GM21825 (cell line): ENCODE measurements at regions not wholly inside any gene's neighbourhood (a gene's known extent, or its start where the extent isn't known, plus 50 kb on each side); places are given as distances from the start of the nearest gene placed in this dataset.

Source experiments
- ATAC-seq: cut with Tn5 transposase; IDR thresholded peaks from one replicate; pipeline ENCODE4 v1.9.1; 2021; ENCODE audit warnings: mild to moderate bottlenecking, moderate library complexity; ENCODE audit not compliant: unreplicated experiment

DNA sequence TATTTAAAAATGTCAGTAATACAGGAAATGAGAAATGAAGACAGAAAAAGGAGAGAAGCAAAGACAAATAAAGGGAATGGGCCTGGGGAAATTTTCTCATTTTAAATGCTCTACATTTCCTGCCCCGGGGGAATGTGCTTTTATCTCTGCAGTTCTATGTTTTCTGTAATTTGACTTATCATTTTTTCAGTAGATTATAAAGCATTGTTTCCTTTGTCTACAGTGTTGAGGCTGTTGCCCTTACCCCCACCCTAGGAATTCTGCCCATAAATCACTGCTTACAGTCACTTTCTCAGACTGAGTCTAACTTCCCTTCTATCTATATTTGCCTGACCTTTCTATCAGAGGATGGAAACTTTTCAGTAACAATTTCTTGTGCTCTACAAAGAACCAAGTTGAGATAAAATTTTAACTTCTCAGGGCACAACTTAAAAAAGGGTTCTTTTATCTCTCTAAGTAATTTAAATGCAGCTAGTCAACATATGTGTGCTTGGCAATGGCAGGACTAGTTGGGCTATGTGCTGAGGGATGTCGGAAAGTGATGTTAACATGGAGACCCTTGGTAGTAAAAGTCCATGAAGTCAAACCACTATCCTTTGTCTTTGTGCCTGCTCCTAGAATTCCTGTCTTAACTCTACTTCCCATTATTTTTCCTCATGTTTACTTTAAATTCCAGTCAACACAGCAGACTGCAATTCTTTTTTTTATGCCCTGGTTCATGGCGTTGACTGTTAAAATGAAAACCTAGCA lies 146.5 kb upstream of the MMADHC start:
- no peak for ATAC-seq

DNA sequence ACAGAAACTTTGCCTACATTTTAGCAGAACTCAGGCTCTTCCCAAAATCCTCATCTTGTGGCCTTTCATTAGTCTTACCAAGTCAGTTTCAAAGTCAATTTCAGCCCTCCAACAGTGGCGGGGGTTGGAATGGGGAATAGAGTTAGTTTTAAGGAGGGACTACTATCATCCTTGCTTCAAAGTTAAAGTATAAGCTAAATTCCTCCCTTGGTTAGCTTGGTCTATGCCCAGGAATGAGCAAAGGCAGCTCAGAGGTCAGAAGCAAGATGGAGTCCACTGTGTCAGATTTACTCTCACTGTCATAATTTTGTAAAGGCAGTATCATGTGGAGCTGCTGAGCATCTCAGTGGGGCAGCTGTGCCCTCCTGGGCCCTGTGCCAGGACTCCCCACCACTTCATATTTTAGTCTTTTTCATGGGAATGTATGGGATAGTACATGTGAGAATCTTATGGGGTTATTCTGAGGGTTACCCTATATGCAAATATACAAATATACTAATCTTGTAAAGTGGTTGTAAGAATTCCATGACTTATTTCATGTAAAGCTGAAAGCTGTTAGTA lies 145.2 kb upstream of the MMADHC start:
- ATAC-seq = no peak

DNA sequence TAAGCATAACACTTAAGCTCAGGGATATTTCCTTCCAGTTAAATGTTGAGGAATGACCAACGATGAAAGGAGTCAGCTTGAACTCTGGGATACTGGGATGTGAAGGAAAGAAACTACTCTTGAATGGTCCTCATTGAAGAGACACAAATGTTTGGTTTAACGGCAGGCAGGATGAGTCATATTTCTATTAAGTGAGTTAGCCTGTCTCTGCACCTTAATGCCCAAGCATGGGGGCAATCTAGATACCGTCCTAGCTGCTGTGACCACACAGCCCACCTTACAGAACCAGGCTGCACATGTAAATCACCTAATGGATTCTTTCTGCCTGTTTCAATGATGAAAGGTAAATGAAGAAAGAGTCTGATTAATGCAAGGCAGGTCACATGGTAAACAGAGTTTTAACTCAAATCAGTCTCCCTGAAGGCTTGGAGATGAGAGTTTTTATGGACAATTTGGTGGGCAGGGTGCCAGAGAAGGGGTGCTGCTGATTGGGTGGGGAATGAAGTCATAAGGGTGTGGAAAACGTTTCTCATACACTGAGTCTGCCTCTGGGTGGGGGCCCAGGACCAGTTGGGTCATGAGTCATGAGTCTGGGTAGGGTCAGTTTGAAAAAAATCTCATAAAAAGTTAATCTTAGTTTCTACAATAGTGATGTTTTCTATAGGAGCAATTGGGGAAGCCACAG lies 144.6 kb upstream of the MMADHC start:
- no peak for ATAC-seq

DNA sequence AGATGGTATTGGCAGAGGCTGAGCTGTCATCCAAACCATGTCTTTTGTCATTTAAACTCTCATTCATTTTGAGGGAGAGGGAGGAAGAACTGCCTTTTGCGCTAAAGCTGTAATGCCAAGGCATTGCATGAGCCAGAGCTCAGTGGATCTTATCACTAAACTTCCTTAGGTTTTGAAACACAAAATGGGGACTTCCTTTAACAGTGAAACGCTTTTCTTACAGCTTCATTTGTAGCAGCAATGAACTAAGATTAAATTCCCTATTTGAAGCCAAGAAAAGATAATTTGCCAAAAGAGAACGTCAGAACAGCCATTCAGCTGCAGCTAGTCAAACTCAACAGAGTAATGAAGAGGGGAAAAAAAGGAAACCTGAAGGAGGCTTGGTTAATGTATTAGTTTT lies 143.5 kb upstream of the MMADHC start:
- ATAC-seq = no peak

DNA sequence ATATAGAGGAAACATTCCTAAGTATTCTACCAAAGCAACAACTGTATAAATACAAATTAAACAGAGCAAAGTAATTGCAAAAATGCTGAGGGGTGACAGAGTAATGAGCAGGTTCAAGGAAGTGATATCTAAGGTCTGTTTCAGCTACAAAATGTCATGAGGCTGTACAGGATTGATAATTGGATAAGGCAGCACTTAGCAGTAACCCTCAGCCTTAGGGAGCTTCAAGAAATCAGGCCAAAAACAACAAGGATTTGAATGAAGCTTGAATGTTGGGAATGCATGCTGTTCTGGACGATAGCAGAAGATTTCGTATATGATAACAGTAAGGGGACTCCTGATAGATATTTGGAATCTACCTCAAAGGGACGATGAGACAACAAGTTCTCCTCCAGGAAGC lies 142.0 kb upstream of the MMADHC start:
- no peak for ATAC-seq

DNA sequence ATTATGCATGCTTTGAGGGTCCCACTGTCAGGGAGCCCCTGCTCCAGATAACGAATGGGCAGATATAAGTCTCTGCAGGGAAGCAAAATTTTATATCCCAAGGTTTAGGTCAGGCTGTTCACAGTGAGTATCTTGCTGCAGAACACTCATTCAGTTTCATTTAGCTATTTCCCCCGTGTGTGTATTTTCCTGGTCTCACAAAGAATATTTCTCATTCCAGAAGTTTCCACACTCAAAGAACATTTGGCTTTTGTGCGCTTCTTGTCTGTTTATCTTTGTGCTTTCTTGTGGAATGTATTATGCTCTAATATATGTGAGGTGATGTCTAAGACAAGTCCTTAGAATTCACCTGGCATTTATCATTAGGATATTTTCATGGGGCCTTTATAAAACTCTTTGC lies 140.4 kb upstream of the MMADHC start:
- no peak for ATAC-seq

DNA sequence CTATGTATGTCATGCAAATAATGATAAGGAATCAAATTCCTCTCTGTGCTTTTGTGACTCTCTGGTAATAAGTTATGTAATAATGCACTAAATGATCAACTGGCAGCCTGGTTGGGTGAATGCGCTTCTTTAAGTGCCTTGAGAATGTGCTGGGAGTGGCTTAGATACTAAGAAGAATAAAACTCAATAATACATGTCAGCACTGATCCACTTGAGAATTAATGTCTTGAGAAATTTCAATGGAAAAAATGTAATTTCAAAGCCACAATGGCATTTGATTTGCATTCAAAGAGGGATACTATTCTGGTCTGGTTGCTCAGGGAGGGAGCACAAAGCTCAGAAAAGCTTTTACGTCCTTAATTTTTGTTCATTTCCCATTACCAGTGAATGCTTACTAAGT lies 137.7 kb upstream of the MMADHC start:
- ATAC-seq = no peak

DNA sequence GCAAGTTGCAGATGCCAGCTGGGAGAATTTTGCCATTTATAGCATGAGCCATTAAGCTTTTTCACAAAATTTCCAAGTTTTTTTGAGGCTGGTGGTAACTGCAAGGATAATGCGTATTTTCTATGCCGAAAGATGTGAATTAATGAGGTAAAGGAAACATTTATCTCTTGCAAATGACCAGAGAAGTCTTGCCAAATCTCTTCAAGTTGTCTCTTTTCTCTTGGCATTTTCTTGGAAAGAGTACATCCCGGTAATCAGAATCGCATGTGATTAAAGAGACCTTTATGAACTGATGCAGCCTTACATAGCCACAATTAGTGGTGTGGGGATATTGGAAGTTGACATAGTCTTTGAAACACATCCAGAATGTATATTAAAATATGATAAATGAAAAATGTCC lies 136.5 kb upstream of the MMADHC start:
- no peak for ATAC-seq

DNA sequence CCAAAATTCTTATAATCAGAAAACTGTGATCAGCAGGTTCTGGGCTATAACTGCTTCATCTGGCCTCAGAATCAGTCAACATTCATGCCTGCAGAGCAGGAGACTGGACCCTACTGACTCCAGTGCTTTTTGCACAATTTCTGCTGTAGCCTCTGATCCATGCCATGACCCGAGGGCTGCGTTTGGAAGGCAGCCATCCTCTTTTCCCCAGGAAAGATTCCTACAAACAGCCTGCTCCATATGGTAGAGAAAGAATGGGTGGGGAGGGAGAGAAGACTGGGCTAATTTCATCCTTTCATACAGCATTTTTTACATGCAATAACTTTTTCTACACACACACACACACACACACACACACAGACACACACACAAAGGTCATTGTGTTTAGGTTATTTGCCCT lies 133.0 kb upstream of the MMADHC start:
- no peak for ATAC-seq

DNA sequence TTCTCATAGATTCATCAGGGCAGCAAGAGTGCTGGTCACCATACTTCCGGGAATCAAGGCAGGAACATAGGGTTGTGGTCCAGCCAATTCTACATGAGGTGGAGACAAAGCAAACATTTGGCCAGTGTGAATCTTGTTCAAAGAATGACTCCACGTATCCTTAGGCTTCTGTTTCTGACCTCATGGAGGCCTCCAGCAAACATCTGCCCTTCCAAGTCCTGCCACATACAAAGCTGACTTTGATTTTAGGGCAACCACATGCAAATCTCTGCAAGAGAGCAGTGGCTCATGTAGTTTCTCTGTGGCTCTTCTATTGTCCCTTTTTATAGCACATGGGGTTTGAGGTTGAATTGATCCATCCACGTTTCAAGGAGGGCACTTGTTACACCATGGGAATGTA lies 132.1 kb upstream of the MMADHC start:
- ATAC-seq = no peak

DNA sequence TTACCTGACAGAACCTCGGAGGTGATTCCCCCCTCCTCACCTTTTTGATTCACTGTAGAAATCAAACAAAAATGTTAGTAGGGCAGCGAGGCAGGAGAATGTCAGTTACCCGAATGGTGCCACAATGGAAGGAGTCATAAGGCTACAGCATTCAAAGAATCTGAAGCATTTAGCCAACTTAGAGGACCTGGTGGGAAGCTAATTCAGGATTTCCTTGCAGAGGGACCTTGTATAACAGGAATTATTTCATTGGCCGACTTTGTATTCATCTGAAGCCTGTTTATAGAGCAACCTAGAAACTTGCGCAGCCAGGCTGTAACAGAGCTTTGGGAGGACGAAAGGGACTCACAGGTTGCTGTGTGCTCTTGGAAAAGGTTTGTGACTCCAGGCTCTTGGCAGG lies 129.1 kb upstream of the MMADHC start:
- ATAC-seq = no peak

DNA sequence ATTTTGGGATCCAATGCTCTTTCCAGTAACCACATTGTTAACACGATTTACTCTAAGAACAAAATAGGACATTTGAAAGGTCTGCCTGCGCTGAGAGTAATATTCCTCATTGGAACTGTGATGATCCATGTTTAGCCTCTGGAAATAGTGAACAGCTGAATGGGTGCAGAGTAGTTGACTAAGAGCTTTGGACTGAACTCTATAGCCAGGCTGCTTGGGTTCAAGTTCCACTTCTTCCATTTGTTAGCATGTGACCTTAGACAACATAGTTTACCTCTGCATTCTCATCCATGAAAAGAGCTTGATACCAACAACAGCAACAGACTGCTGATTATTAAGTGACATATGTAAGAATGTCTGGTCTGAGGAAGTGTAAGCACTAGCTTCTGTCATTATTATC lies 128.3 kb upstream of the MMADHC start:
- ATAC-seq = no peak

DNA sequence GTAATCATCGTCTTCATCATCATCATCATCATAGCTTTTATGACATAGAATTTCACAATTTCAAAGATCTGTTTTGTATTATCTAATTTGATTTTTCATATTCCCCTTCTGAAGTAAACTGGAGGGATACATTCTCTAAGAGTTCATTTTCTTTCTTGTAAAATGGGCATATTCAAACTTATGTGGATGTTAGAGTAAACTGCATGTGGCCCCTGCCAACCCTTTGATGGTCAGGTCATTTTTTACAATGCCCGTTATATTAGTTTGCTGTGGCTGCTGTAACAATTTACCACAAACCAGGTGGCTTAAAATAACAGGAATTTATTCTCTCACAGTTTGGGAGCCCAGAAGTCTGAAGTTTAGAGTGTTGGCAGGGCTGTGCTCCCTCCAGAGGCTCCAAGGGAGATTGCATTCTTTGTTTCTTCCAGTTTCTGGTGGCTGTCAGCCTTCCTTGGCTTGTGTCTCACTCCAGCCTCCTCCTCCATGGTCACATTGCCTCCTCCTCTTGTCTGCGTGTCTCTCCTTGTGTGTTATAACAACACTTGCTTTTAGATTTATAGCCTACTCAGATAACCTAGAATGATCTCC lies 127.5 kb upstream of the MMADHC start:
- ATAC-seq = no peak

DNA sequence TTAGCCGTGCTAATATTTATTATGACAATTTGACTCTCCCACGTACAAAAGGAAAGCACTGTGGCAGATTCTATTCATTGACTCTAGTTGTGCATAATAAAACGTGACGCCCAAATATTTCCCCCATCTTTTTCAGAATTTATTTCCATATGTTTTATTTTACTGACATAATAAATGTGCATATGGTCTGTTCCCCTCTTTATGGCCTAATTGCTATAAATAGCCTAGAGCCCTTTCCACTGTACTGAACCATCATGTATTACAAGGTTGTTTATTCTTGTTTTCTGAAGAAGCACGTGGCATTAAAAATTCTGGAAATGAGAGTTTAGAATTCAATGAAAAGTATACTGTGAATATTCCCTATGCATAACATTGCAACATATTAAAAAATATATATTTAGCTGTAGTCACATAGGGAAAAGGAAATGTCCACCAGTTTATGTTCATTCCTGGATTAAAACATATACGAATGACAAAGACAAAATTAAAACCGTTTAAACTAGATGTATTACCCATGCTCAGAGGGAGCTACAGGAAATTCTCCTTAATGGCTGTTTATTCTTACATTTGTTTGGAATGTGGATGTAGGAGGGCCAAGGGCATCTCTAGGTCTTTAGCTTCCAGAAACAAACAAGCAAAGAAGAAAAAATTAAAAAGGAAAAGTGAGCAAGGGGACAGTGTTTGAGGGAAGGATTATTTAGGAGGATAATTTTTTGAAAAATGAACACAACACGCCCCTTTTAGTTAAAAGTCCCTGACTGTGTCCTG lies 122.1 kb upstream of the MMADHC start:
- no peak for ATAC-seq

DNA sequence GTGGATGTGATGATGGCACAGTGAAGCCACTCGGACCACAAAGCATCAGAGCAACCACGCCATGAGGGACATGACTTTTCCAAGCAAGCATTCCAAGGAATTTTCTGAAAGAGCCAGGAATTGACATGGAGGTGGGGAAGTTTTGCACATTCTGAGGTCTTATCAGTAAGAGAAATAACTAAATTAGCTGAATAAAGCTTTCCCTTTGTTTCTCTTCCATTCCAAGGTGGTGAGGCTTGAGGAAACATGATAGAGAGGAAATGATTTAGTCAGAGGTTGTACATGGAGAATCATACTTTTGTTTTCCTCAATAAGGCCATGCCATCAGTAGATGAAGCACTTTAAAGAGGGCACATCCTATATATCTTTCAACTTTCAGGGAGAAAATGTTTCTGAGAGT lies 115.7 kb upstream of the MMADHC start:
- ATAC-seq = no peak

DNA sequence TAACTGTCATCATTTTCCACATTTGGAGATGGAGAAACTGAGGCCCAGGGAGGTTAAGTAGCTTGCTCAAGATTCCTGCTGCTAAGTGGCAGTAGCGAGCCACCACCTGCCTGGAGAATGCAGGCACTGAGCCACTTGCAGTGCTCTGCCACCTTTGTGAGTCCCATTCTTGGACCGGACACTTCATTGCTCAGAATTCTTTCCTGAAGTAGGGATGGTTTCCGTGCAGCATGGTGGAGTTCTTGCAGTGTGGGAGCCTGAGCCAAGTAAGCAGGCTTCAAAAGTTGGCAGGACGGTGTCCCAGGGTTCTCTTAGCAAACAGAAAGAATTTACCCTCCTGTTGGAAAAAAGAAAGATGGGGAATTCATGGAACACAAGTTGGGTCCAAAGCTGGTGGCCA lies 115.0 kb upstream of the MMADHC start:
- ATAC-seq = no peak

DNA sequence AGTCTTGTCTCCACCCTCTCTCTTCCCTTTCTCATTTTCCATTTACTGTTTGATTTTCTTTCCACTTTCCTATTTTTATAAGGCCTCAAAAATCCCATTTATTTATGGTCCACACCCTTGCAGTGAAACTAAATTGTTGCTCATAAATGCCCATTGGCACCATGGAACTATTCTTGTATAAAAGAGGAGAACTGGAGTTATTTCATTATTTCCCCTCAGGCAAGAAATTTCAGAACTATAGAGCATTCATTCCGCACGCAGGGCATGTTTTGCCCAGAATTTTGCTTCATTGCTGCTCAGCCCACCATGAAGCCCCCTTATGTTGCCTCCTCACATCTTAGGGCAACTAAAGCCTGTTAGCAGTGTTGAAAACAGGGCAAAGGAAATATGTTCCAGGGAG lies 113.7 kb upstream of the MMADHC start:
- no peak for ATAC-seq

DNA sequence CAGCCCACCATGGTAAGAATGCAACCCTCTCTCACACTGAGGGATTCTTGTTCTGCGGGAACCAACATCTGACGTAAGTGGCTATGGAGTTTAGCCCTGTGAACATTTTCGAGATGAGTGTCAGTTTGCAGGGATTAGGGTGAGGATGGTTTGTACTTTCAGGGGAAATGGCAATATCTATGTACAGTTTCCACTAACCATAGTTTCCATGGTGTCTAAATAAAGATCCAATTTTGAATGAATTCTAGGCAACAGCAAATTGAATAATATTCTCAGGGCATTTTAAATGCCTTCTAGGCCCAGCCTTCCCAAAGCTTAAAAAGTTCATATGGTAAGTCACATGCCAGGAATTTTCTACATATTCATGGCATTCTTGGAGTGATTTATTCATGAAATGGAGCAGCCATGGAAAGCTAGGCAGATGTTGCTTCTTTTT lies 105.4 kb upstream of the MMADHC start:
- no peak for ATAC-seq

DNA sequence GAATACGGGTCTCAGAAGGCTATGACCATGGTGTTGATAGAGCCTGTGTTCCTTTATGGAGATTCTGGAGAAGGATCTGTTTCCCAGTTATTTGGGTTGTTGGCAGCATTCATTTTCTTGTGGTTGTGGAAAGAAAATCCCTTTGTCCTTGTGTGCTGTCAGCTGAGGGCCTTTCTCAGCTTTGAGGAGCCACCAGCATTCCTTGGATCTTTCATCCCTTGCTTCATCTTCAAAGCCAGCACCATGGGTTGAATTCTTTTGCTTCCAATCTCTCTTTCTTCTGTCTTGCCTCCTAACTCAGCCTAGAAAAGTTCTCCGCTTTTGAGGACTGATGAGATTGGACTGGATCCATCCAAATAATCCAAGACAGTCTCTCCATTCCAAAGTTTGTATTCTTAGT lies 103.2 kb upstream of the MMADHC start:
- ATAC-seq = no peak

DNA sequence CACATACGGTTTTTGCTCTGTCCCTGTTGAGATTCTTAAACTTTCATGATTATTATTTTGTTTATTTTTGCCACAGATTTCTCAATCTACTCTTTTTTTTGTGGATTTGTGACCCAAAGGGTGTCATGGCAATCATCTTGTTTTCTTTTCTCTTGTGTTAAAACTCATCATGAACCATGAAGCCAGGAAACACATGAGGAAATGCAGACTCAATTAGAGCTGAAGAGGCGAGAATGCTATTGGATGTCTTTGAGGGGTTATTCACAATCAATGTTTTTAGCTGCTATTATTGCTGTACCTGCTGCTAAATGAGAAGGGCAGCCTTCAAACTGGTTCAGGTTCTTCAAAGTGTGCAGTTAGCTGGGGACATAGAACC lies 99.5 kb upstream of the MMADHC start:
- ATAC-seq = no peak
